Stomach (tissue), 8 donors: ENCODE measurements at regions not wholly inside any gene's neighbourhood (a gene's known extent, or its start where the extent isn't known, plus 50 kb on each side); places are given as distances from the start of the nearest gene placed in this dataset.

Source experiments
- DNase-seq, 2 donors: peaks; one replicate each; pipeline versions ENCODE4 v3.0.0 to v3.0.0-alpha.2; 2013 to 2019
- H3K27ac ChIP-seq, 5 donors: fragments of 200-600 bp in 4 of 5; sonication (generic) in 4 of 5; one replicate each; pipeline ENCODE4 v1.5.1; 2013 to 2019; ENCODE audit warnings: mild to moderate bottlenecking in 1 of 5, moderate library complexity in 1 of 5
- H3K27me3 ChIP-seq, 3 donors: fragments of 200-600 bp; sonication (generic); one replicate each; pipeline ENCODE4 v1.5.1; 2017 to 2019; ENCODE audit warnings: mixed run types in 1 of 3
- H3K36me3 ChIP-seq, 4 donors: fragments of 200-600 bp; sonication (generic); 1 replicate in 3 of 4; 2 replicates in 1 of 4; pipeline ENCODE4 v1.5.1; 2016 to 2019
- H3K4me1 ChIP-seq, 4 donors: fragments of 200-600 bp; sonication (generic); one replicate each; pipeline ENCODE4 v1.5.1; 2016 to 2019
- H3K4me3 ChIP-seq, 4 donors: fragments of 200-600 bp; sonication (generic) in 3 of 4; one replicate each; pipeline ENCODE4 v1.5.1; 2016 to 2019; ENCODE audit warnings: mild to moderate bottlenecking in 1 of 4
- H3K9me3 ChIP-seq, 4 donors: fragments of 200-600 bp; sonication (generic); one replicate each; pipeline ENCODE4 v1.5.1; 2016 to 2019
- EP300 ChIP-seq: sonication (generic); formaldehyde crosslinking; IDR thresholded peaks from one replicate; pipeline ENCODE4 v1.6.1; 2017; ENCODE audit warnings: antibody characterized with exemption
- POLR2A ChIP-seq, 4 donors: fragments of 450-650 bp; IDR thresholded peaks; one replicate each; pipeline ENCODE4 v1.6.1; 2016; ENCODE audit warnings: antibody characterized with exemption in 4 of 4, control low read depth in 2 of 4, mild to moderate bottlenecking in 1 of 4, moderate library complexity in 1 of 4
- POLR2AphosphoS5 ChIP-seq, 3 donors: sonication (generic); formaldehyde crosslinking; IDR thresholded peaks; one replicate each; pipeline ENCODE4 v1.6.1; 2016; ENCODE audit warnings: antibody characterized with exemption in 3 of 3
- WGBS, 5 donors: extraction: QIAGEN DNeasy Blood & Tissue Kit in 3 of 5; methylation state at CpG; one replicate each; pipeline versions ENCODE4 v1.1.5 to v1.1.7; 2013 to 2018; 5-methylcytosine and 5-hydroxymethylcytosine counted together
- intact Hi-C: fragments of 100-400 bp; cut with DNase I; formaldehyde crosslinking; loops from one replicate; pipeline ENCODE4 v1.15.1; 2023; ENCODE audit warnings: low total_unique reads
- TF ChIP-seq, protein P1 (sequence below), 7 experiments: fragments of 450-650 bp in 4 of 7; fragments of 200-600 bp in 3 of 7; sonication (generic) in 3 of 7; IDR thresholded peaks; one replicate each; pipeline ENCODE4 v1.5.1; 2016 to 2019; ENCODE audit warnings: antibody characterized with exemption in 7 of 7, control low read depth in 2 of 7, mild to moderate bottlenecking in 1 of 7
- donor health status: healthy with polysubstance abuse.
- donor health status: Bipolar disorder and iron deficiency.
- donor health status: healthy.

DNA sequence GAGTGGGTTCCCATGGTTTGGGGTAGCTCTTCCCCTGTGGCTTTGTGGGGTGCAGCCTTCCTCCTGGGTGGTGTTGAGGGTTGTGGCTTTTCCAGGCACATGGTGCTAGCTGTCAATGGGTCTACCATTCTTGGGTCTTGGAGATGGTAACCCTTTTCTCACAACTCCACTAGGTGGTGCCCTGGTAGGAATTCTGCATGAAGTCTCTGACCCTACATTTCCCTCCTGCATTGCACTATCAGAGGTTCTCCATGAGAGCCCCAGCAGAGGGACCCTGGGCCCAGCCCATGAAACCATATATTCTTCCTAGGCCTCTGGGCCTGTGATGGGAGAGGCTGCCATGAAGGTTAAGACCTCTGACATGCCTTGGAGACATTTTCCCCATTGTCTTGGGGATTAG lies 1093.3 kb downstream of the SLC16A7 start:
- Histone ChIP-seq H3K27ac (no peak overlapping the region), H3K9me3 (peaks cover 0 to 16% (median 0%) of the 10 kb centered on the region in 4 donors), H3K4me3 (no peak overlapping the region), H3K4me1 (no peaks in the 10 kb centered on the region), H3K36me3 (no peaks in the 10 kb centered on the region), H3K27me3 (no peaks in the 10 kb centered on the region)
- TF ChIP-seq, protein P1, sequence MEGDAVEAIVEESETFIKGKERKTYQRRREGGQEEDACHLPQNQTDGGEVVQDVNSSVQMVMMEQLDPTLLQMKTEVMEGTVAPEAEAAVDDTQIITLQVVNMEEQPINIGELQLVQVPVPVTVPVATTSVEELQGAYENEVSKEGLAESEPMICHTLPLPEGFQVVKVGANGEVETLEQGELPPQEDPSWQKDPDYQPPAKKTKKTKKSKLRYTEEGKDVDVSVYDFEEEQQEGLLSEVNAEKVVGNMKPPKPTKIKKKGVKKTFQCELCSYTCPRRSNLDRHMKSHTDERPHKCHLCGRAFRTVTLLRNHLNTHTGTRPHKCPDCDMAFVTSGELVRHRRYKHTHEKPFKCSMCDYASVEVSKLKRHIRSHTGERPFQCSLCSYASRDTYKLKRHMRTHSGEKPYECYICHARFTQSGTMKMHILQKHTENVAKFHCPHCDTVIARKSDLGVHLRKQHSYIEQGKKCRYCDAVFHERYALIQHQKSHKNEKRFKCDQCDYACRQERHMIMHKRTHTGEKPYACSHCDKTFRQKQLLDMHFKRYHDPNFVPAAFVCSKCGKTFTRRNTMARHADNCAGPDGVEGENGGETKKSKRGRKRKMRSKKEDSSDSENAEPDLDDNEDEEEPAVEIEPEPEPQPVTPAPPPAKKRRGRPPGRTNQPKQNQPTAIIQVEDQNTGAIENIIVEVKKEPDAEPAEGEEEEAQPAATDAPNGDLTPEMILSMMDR (IDR thresholded peaks at IDR 0.05) = no peak
- no peak for TF ChIP-seq POLR2A (IDR thresholded peaks at IDR 0.05)
- TF ChIP-seq POLR2AphosphoS5 (IDR thresholded peaks at IDR 0.05) = no peak
- no peak for TF ChIP-seq EP300
- DNase-seq = no peak
- intact Hi-C loops = no loop called here

- TF ChIP-seq POLR2AphosphoS5 (IDR thresholded peaks at IDR 0.05) (no peak), POLR2A (IDR thresholded peaks at IDR 0.05) (no peak), EP300 (no peak)
- TF ChIP-seq, protein P1 (IDR thresholded peaks at IDR 0.05) = no peak
- H3K4me1 ChIP-seq = no peaks in the 10 kb centered on the region
- H3K4me3 ChIP-seq = no peak overlapping the region
- no peaks in the 10 kb centered on the region for H3K36me3 ChIP-seq
- no peak for DNase-seq
- WGBS, 5 donors = 79 to 94% (median 81%) methylated on average over 1 of the region's 1 CpG
- no peaks in the 10 kb centered on the region for H3K27me3 ChIP-seq
- peaks cover 0 to 16% (median 0%) of the 10 kb centered on the region in 4 donors for H3K9me3 ChIP-seq
- intact Hi-C loops = no loop called here
- no peak overlapping the region for H3K27ac ChIP-seq
Measured at GRCh38 chr12:60693019-60693626, 1097.3 kb downstream of the SLC16A7 start.

- H3K4me1 ChIP-seq = no peaks in the 10 kb centered on the region
- WGBS, 5 donors = 57 to 68% (median 60%) methylated on average over 4 of the region's 4 CpGs
- H3K27me3 ChIP-seq = no peaks in the 10 kb centered on the region
- intact Hi-C loops = no loop called here
- no peak for DNase-seq
- H3K27ac ChIP-seq = no peak overlapping the region
- no peak for TF ChIP-seq EP300
- TF ChIP-seq POLR2AphosphoS5 (IDR thresholded peaks at IDR 0.05) = no peak
- TF ChIP-seq POLR2A (IDR thresholded peaks at IDR 0.05) = no peak
- TF ChIP-seq, protein P1 (IDR thresholded peaks at IDR 0.05) = no peak
- H3K36me3 ChIP-seq = no peaks in the 10 kb centered on the region
- no peak overlapping the region for H3K4me3 ChIP-seq
- H3K9me3 ChIP-seq = peaks cover 0 to 7% (median 0%) of the 10 kb centered on the region in 4 donors
Measured at GRCh38 chr12:60704171-60704914, 1108.5 kb downstream of the SLC16A7 start.

DNA sequence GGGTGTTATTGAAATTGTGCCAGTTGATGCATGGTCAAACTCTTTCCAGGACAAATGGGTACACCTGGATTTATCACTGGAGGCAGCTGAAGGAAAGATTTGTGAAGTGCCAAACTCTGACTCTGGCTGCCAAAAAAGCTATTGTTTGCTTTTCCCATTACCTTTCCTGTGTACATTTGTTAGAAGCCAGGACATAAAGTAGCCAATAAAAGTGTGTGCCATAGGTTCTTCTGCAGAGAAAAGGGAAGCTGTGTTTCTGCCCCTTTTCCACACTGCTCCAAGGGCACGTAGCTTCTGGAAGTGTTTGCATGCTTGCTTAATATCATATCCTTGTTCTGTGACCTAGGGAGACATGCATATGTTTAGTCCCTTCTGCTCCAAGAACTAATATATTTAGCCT lies 1114.4 kb downstream of the SLC16A7 start:
- peak in 1 of 2 donors; percentile 26 for DNase-seq
- WGBS, 5 donors = 22 to 55% (median 38%) methylated on average over 1 of the region's 1 CpG
- TF ChIP-seq, protein P1 (IDR thresholded peaks at IDR 0.05) = no peak
- TF ChIP-seq POLR2AphosphoS5 (IDR thresholded peaks at IDR 0.05) (no peak), EP300 (no peak), POLR2A (IDR thresholded peaks at IDR 0.05) (no peak)
- Histone ChIP-seq H3K27me3 (no peaks in the 10 kb centered on the region), H3K36me3 (no peaks in the 10 kb centered on the region), H3K9me3 (peaks cover 0 to 13% (median 0%) of the 10 kb centered on the region in 4 donors), H3K4me1 (no peaks in the 10 kb centered on the region), H3K27ac (no peak overlapping the region), H3K4me3 (no peak overlapping the region)
- intact Hi-C loops = no loop called here
